HG03097 (cell line): ENCODE measurements at regions not wholly inside any gene's neighbourhood (a gene's known extent, or its start where the extent isn't known, plus 50 kb on each side); places are given as distances from the start of the nearest gene placed in this dataset.
"Not testable (repeated sequence)": the region's sequence is repeated elsewhere in the genome, so short reads cannot be mapped to it uniquely, and the experiment has no call there.

Experiments used
- ATAC-seq: cut with Tn5 transposase; IDR thresholded peaks from one replicate; pipeline ENCODE4 v1.9.1; 2021; ENCODE audit not compliant: unreplicated experiment, low FRiP score

DNA sequence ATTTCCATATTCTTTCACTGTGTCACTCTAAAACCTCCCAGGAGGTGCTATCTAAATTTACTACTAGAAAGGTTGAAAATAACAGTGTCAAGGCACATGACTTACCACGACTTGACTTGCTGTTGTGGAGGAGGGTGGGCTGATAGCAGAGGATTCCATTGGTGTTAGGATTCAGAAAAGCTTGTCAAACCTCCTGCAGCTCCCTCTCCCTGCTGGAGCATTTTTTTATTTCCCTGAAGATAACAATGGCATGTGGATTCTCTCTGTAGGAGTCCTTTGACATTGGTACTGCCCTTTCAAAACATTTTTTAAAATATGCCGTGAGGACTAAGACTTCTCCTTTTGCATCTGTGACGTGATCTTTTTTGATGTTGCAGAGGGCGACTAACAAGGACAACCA lies 696.9 kb upstream of the GYPC start:
- ATAC-seq: no peak

DNA sequence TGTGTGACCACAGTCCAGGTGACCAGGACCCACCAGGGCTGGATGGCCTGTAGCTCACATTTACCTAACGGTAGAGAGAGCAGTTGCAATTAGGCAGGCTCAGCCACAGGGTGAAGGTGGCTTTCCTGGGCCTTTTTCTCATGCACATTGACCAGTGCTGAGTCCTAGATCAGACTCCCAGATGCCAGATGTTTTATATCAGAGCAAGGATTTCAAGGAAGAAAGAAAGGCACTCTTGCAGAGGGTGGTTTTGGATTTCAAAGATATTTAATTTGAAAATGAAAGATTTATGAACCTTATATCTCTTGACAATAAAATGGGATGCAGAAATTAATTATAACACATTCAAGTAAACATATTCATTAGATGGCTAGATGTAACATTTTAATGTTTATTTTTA lies 694.2 kb upstream of the GYPC start:
- ATAC-seq: no peak

- ATAC-seq: no peak
Observed at GRCh38 chr2:125979886-125980285, 676.1 kb upstream of the GYPC start.

DNA sequence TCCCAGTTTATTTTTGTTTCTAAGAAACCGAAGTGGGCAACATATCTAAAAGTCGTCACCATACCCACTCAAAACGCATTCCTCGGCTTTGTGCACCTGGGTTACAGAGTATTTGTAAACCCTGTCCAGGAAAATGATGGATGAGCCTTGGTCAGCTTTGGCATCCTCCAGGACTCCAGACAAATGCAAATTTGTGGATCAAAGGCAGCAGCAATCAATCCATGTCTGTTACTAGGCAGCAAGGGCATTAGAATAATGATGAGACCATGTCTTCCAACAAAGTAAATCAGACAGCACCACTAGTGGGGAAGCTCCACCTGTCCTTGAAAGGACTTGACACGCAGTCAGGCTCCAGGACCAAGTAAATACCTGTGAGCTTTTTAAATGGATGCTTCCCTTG lies 672.6 kb upstream of the GYPC start:
- ATAC-seq: no peak

GRCh38 chr2:126029316-126029715 lies 626.6 kb upstream of the GYPC start:
- ATAC-seq: no peak

DNA sequence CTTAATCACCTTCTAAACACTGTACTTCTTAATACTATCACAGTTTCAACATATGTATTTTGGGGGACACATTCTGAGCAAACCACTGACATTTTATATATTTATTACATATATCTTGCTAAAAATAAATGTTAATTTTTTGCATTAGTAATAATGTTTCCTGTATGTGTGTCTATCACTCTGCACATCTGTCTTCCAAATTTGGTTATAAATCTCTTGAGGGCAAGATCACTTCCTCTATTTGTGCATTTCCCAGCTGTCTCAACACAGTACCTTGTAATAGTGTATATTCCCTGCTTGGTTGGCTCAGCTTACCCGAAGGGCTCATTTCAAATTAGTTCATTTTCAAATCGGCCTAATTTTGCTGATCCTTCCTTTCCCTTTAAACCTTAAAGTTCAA lies 617.1 kb upstream of the GYPC start:
- ATAC-seq: no peak

- ATAC-seq: no peak
Observed at GRCh38 chr2:126041391-126042047, 614.4 kb upstream of the GYPC start.

DNA sequence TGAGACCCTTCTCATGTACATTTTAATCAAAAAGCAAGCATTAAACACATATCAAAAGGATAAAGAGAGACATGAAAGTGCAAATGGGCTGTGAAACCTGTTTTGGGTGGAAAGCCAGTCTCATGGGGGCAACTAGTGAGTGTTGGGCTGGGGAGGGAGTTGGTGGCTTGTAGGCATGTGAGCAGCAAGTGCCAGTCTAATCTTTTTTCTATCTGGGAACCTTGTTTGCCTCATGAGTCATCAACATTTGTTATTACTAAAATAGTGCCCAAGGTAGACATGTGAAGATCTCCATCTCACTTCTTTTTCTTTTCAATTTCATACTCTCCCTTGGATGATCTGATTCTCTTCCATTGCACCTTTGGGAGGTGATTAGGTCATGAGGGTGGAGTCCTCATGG lies 613.9 kb upstream of the GYPC start:
- ATAC-seq: no peak

- no peak for ATAC-seq
Observed at GRCh38 chr2:126048719-126049118, 607.2 kb upstream of the GYPC start.

DNA sequence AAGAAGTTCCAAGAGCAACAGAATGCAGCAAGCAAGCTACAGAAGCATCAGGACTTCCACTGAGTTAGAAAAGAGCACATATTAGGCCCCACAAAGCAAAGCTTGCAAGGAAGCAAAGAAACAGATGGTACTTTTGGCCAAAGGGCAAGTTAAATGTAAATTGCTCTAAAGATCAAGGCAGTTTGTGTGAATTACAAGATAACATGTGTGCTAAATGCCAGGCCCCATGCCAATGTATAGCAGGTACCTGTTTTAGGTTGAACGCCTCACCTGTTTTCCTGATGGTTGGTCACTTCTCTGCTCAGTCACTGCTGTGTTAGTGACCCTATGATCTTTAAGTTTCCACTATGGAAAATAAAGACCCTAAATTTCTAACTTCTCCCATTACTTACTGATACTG lies 606.5 kb upstream of the GYPC start:
- ATAC-seq: no peak

DNA sequence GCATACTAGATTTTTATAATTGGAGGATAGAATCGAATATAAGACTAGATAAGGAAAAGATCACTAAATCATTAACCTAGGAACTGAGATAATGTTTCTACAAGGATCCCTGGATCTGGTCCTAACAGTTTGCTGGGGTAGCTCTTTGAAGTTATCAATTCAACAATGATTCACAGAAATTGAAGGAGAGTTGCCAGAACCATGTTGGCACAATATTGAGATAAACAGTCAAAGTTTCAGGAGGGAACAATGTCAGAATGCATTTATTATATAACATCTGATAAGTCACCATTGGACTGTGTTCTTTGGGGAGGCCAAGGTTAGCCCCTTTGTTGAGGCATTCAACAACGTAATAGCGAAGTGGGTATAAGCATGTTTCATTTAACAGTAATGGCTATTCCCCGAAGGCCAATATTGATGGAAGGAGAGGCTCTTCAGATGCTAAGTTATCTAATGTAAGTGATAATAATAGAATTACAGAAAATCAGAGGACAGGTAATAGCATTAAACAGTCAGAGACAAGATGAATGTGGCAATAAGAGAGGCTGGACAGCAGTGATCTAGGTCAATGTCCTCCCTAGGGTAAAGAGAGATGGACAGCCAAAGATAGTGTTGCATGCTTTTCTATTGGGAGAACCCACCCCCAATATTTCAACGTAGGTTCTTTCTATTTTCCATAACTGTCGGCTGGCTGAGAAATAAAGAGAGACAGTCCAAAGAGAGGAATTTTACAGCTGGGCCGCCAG lies 604.8 kb upstream of the GYPC start:
- no peak for ATAC-seq

DNA sequence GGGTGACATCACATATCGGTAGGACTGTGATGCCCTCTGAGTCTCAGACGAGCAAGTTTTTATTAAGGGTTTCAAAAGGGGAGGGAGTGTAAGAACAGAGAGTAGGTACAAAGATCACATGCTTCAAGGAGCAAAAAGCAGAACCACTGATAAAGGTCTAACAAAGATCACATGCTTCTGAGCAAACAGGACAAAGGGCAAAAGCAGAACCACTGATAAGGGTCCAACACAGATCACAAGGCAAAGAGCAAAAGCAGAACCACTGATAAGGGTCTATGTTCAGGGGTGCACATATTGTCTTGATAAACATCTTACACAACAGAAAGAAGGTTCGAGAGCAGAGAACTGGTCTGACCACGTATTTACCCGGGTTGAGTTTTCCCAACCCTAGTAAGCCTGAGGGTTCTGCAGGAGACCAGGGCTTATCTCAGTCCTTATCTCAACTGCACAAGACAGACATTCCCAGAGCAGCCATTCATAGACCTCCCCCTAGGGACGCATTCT lies 604.2 kb upstream of the GYPC start:
- ATAC-seq: not testable (repeated sequence)

DNA sequence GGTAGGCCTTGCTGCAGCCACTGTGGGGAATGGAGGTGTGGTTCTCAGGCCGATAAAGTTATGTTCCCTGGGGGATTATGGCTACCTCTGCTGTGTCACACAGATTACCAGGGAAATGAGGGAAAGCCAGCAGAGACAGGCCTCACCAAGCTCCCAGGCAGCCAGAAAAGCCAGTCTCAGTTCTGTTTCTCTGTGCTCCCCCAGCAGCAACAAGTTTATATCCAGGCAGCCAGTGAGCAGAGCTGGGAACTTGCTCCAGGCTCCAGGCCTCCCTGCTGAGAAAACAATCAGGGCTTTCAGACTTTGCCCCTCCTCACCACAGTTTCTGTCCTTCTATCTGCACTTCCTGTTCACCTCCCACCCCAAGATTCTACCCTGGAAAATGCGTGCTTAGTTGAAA lies 596.6 kb upstream of the GYPC start:
- no peak for ATAC-seq

DNA sequence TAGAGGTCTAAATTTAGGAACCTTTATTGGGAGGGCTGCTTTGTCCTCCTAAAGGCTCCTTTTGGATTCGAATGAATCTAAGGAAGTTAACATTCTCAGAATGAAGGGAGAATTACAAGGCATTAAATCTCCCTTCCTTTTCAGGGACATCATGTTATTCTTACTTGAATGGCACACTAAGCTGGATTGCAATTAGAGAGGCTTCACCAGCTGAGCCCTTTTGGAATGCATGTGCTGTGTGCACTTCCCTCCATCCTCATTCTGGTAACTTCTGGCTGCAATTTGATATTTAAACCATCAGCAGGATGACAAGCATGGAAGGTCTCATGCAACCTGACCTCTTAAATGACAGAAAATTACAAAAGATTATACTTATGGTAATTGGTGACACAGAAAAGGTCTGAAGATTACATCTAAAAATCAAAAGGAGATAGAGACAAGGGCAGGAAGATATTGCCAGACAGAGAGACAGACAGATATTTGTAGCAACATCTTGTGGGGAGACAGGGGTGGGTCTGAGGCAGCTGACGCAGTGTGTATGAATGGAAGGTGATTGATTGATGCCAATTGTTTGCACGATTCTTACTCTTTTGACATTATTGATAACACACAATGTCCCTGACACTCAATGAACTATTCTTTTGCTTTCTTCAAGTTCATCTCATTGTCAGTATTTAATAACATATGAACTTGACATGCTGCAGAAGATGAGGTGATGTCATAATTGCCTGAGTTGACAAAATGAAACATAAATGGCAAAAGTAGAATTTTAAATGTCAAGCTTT lies 570.8 kb upstream of the GYPC start:
- no peak for ATAC-seq

DNA sequence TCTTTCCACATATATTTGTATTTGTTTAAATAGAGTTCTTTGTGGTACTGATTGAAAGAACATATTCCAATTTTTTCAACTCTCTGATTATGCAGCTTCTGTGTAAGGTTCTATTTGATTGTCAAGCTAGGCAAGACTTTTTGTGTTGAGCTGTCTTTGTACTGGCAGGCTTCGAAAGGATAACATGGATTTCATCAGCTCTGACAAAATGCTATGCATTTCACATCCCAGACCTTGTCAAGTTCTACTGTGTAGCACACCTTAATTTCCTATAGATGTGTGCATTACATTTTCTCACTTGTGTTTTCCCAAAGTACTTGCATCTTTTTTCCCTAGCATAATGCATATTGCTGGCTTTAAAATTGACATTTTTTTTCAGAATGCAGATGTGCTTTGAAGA lies 555.0 kb upstream of the GYPC start:
- ATAC-seq: no peak

- ATAC-seq: no peak
Observed at GRCh38 chr2:126106006-126106405, 550.0 kb upstream of the GYPC start.

DNA sequence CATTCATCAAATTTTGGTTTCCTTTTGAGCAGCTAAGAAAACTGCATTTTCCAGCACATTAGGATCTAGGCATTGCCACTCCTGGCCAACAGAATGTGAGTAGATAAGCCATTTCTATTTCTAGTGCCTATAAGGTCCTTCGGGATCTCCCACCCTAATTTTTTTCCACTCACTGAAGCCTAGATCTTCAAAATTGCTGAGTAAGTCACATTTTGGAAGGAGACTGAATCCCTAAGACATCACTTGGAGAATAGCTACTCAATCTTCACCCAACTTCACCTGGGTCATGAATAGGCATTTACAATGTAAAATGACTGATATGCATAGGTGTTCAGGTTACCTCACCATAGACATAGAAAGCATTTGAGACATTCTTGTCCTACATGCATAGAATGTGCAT lies 548.1 kb upstream of the GYPC start:
- ATAC-seq: no peak

- ATAC-seq: no peak
Observed at GRCh38 chr2:126115975-126116374, 540.0 kb upstream of the GYPC start.

- ATAC-seq: no peak
Observed at GRCh38 chr2:126117886-126118285, 538.1 kb upstream of the GYPC start.

GRCh38 chr2:126145752-126146151 lies 510.2 kb upstream of the GYPC start:
- ATAC-seq: no peak

GRCh38 chr2:126154256-126154785 lies 501.6 kb upstream of the GYPC start:
- no peak for ATAC-seq
